Testis (tissue), 2 donors: ENCODE measurements at regions not wholly inside any gene's neighbourhood (a gene's known extent, or its start where the extent isn't known, plus 50 kb on each side); places are given as distances from the start of the nearest gene placed in this dataset.

Experiments used
- POLR2A ChIP-seq: fragments of 450-650 bp; IDR thresholded peaks from one replicate; pipeline ENCODE4 v1.6.1; 2017; ENCODE audit warnings: antibody characterized with exemption, mild to moderate bottlenecking, moderate library complexity
- TF ChIP-seq, protein P1 (sequence below), 3 experiments: fragments of 450-650 bp in 2 of 3; fragments of 200-600 bp in 1 of 3; sonication (generic) in 1 of 3; IDR thresholded peaks; one replicate each; pipeline ENCODE4 v1.5.1; 2016 to 2019; ENCODE audit warnings: antibody characterized with exemption in 3 of 3, mild to moderate bottlenecking in 2 of 3, moderate library complexity in 1 of 3

GRCh38 chr5:73328640-73329039, 119.9 kb downstream of the FOXD1 start:
- TF ChIP-seq, protein P1, sequence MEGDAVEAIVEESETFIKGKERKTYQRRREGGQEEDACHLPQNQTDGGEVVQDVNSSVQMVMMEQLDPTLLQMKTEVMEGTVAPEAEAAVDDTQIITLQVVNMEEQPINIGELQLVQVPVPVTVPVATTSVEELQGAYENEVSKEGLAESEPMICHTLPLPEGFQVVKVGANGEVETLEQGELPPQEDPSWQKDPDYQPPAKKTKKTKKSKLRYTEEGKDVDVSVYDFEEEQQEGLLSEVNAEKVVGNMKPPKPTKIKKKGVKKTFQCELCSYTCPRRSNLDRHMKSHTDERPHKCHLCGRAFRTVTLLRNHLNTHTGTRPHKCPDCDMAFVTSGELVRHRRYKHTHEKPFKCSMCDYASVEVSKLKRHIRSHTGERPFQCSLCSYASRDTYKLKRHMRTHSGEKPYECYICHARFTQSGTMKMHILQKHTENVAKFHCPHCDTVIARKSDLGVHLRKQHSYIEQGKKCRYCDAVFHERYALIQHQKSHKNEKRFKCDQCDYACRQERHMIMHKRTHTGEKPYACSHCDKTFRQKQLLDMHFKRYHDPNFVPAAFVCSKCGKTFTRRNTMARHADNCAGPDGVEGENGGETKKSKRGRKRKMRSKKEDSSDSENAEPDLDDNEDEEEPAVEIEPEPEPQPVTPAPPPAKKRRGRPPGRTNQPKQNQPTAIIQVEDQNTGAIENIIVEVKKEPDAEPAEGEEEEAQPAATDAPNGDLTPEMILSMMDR (IDR thresholded peaks at IDR 0.05), result no peak
- TF ChIP-seq POLR2A, result no peak
